Stomach smooth muscle (tissue), 2 donors: ENCODE measurements at regions not wholly inside any gene's neighbourhood (a gene's known extent, or its start where the extent isn't known, plus 50 kb on each side); places are given as distances from the start of the nearest gene placed in this dataset.
A peak's percentile ranks its signal among the peaks of the same experiment; 100 is the strongest.
"Not testable (repeated sequence)": the region's sequence is repeated elsewhere in the genome, so short reads cannot be mapped to it uniquely, and the experiment has no call there.

Source experiments
- H3K27ac ChIP-seq: one replicate; pipeline ENCODE4 v1.7.0; 2013; ENCODE audit warnings: mild to moderate bottlenecking, low read length, inconsistent platforms
- H3K27me3 ChIP-seq, 2 donors: one replicate each; pipeline ENCODE4 v1.7.0; 2013; ENCODE audit warnings: low read length in 2 of 2; ENCODE audit not compliant: insufficient read depth in 2 of 2, control insufficient read depth in 1 of 2
- H3K36me3 ChIP-seq, 2 donors: one replicate each; pipeline ENCODE4 v1.7.0; 2013; ENCODE audit warnings: low read length in 2 of 2; ENCODE audit not compliant: control insufficient read depth in 2 of 2, insufficient read depth in 2 of 2
- H3K4me1 ChIP-seq: one replicate; pipeline ENCODE4 v1.7.0; 2013; ENCODE audit warnings: low read length; ENCODE audit not compliant: control insufficient read depth, insufficient read depth
- H3K4me3 ChIP-seq, 2 donors: one replicate each; pipeline ENCODE4 v1.7.0; 2013; ENCODE audit warnings: low read length in 2 of 2
- H3K9ac ChIP-seq, 2 donors: one replicate each; pipeline ENCODE4 v1.7.0; 2013; ENCODE audit warnings: low read length in 2 of 2, mild to moderate bottlenecking in 1 of 2
- H3K9me3 ChIP-seq, 2 donors: one replicate each; pipeline ENCODE4 v1.7.0; 2013; ENCODE audit warnings: low read length in 2 of 2; ENCODE audit not compliant: control insufficient read depth in 2 of 2
- donor health status: healthy.
- donor health status: Pancreatic carcinoma.

DNA sequence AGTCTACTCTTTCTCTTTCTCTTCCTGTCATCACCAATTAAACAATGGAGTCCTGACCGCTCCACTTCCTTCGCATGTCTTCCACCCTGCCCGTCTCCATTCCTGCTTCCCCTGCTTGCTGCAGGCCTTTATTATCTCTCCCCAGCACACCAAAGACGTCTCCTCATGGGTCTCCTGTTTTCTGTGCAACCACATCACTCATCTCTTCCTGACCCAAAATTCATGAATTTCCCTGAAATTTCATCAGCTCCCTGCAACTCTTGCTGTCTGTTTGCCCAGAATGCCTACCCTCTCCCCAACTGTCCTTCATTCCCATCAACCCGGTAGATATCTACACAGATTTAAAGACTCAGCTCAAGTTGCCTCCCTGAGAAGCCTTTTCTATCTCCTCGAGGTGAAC, 76.7 kb upstream of the ALOX12 start:
- no peak overlapping the region for H3K4me3 ChIP-seq
- no peaks in the 10 kb centered on the region for H3K4me1 ChIP-seq
- H3K27ac ChIP-seq, result no peak overlapping the region
- no peak overlapping the region for H3K9ac ChIP-seq
- H3K9me3 ChIP-seq, result no peaks in the 10 kb centered on the region
- H3K27me3 ChIP-seq, result peaks cover 0 to 14% of the 10 kb centered on the region in 2 donors
- no peaks in the 10 kb centered on the region for H3K36me3 ChIP-seq

DNA sequence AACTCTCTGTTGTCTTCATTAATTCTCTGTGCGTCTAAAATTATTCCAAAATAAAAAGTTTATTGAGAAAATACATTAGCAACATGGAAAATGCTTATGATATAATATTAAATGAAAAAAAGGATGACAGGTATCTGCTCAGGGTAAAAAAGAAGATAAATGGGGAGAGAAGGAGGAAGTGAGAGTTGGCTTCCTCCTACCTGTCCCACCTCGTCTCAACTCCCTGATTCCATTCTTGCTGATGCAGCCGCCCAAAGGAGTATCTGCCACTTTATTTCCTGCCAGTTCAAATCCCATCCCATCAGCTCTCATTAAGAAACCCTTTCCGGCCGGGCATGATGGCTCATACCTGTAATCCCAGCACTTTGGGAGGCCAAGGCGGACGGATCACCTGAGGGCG, 72.5 kb upstream of the ALOX12 start:
- H3K4me3 ChIP-seq, result no peak overlapping the region
- no peaks in the 10 kb centered on the region for H3K9me3 ChIP-seq
- no peak overlapping the region for H3K9ac ChIP-seq
- H3K27ac ChIP-seq, result no peak overlapping the region
- peaks cover 0 to 5% of the 10 kb centered on the region in 2 donors for H3K27me3 ChIP-seq
- H3K36me3 ChIP-seq, result no peaks in the 10 kb centered on the region
- H3K4me1 ChIP-seq, result no peaks in the 10 kb centered on the region

DNA sequence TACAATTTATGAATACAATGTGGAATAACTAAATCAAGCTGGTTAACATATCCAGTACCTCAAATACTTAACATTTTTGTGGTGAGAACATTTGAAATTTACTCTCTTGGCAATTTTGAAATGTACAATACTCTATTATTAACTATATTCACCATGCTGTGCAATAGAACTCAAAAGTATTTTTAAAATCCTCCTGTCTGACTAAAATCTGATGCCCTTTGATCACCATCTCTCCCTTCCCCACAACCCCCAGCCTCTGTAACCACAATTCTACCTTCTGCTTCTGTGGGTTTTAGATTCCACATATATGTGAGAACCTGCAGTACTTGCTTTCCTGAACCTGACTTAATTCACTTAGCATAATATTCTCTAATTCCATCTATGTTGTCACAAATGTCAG, 71.6 kb upstream of the ALOX12 start:
- H3K27me3 ChIP-seq, result no peaks in the 10 kb centered on the region
- H3K9me3 ChIP-seq, result no peaks in the 10 kb centered on the region
- H3K27ac ChIP-seq, result no peak overlapping the region
- H3K4me3 ChIP-seq, result no peak overlapping the region
- H3K9ac ChIP-seq, result no peak overlapping the region
- no peaks in the 10 kb centered on the region for H3K36me3 ChIP-seq
- no peaks in the 10 kb centered on the region for H3K4me1 ChIP-seq

DNA sequence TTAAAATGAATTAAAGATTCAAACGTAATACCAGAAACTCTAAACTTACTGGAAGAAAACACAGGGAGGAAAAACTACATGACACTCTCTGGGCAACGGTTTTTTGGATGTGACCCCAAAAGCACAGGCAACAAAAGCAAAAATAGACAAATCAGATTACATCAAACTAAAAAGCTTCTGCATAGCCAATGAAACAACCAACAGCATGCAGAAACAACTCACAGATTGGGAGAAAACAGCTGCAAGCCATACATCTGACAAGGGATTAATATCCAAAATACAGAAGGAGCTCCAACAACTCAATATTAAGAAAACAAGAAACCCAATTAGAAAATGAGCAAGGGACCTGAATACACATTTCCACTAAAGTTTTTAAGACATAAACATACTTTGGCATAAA, 69.2 kb upstream of the ALOX12 start:
- no peak overlapping the region for H3K4me3 ChIP-seq
- no peak overlapping the region for H3K27ac ChIP-seq
- H3K27me3 ChIP-seq, result no peaks in the 10 kb centered on the region
- no peaks in the 10 kb centered on the region for H3K9me3 ChIP-seq
- no peaks in the 10 kb centered on the region for H3K36me3 ChIP-seq
- no peaks in the 10 kb centered on the region for H3K4me1 ChIP-seq
- no peak overlapping the region for H3K9ac ChIP-seq

DNA sequence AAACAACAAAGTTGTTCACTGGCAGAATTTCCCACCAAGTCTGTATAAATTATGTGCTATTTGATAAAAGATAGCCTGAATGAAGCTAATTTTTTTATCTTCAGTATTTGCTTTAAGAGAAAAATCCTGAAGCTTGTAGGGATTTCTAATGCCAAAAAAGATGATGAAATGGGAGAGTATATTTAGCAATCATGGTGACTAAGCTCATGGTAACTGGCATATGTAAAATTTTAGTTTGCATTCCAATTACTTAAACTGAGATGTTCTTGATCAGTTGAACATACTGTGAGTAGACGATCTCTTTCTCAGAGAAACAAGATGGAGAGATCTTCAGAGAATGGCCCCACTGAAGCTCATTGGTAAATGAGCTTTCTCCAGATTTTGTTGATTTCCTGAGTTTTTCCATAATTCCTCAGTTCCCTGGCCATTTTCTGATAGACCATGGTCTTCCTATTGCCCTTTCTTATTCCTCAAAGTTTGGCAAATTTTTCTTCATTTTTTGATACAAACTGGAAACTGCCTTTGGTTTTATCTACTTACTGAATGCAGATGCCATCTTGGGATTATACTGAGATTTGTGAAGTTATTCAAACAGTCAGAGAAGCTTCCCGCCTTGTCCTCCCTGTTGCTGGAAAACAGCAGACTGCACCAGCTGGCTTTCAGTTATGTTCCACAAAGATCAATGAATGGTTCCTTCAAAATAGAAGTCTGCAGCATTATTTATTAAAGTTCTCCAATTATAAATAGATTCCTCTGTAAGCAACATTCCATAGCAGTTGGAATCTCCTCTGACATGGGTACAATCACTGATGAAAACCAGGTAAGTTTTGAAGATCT, 68.3 kb upstream of the ALOX12 start:
- no peak overlapping the region for H3K9ac ChIP-seq
- H3K4me3 ChIP-seq, result no peak overlapping the region
- no peaks in the 10 kb centered on the region for H3K27me3 ChIP-seq
- no peak overlapping the region for H3K27ac ChIP-seq
- no peaks in the 10 kb centered on the region for H3K36me3 ChIP-seq
- H3K9me3 ChIP-seq, result no peaks in the 10 kb centered on the region
- no peaks in the 10 kb centered on the region for H3K4me1 ChIP-seq

DNA sequence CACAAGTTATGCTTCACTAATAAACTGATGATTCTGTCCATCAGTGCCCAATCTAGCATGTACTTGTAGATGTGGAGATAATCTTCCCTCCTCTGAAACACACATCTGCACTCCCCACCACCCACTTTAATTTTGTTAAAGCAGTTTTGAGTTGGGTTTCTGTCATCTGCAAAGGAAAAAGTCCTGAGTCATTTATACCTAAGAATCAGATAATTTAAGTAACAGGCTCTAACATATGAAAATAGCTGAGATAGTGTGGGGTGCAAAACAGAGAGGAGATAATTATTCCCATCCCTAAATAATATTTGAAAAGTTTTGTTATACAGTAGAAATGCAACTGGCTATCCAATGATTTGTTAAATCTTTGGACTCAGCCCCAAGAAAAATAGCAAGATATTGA, 67.7 kb upstream of the ALOX12 start:
- H3K4me3 ChIP-seq, result no peak overlapping the region
- H3K4me1 ChIP-seq, result no peaks in the 10 kb centered on the region
- H3K27me3 ChIP-seq, result no peaks in the 10 kb centered on the region
- no peak overlapping the region for H3K9ac ChIP-seq
- no peak overlapping the region for H3K27ac ChIP-seq
- H3K36me3 ChIP-seq, result no peaks in the 10 kb centered on the region
- H3K9me3 ChIP-seq, result no peaks in the 10 kb centered on the region

DNA sequence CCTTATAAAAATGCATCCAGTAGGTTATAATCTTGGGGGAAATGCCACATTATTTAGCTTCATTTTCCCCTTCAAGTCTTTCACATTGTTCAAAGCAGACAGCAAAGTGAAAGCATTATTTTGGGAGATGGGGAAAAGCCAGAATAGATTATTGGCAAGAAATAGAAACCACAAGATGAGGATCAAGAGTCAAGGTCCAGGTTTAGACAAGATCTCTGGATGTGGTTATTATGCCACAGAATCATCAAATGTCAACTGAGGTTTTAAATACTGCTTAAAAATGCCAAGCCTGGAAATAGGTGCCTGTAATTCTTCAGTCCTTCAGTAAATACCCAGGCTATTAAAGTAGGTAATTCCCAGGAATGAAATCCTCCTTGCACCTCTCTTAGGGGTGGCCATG, 65.1 kb upstream of the ALOX12 start:
- Histone ChIP-seq H3K4me1 (no peaks in the 10 kb centered on the region), H3K36me3 (no peaks in the 10 kb centered on the region), H3K27me3 (no peaks in the 10 kb centered on the region), H3K9me3 (no peaks in the 10 kb centered on the region), H3K4me3 (no peak overlapping the region), H3K9ac (no peak overlapping the region), H3K27ac (no peak overlapping the region)

DNA sequence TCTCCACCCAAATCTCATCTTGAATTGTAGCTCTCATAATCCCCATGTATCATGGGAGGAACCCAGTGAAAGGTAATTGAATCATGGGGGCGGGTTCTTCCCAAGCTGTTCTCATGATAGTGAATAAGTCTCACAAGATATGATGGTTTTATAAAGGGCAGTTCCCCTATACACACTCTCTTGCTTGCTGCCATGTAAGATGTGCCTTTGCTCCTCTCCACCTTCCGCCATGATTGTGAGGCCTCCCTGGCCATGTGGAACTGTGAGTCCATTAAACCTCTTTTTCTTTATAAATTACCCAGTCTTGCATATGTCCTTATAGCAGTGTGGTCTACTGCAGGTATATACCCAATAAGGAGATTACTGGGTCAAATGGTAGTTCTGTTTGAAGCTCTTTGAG, 61.3 kb upstream of the ALOX12 start:
- H3K9ac ChIP-seq, H3K36me3 ChIP-seq, H3K4me1 ChIP-seq, H3K9me3 ChIP-seq, H3K4me3 ChIP-seq, H3K27me3 ChIP-seq, H3K27ac ChIP-seq: not testable (repeated sequence)

DNA sequence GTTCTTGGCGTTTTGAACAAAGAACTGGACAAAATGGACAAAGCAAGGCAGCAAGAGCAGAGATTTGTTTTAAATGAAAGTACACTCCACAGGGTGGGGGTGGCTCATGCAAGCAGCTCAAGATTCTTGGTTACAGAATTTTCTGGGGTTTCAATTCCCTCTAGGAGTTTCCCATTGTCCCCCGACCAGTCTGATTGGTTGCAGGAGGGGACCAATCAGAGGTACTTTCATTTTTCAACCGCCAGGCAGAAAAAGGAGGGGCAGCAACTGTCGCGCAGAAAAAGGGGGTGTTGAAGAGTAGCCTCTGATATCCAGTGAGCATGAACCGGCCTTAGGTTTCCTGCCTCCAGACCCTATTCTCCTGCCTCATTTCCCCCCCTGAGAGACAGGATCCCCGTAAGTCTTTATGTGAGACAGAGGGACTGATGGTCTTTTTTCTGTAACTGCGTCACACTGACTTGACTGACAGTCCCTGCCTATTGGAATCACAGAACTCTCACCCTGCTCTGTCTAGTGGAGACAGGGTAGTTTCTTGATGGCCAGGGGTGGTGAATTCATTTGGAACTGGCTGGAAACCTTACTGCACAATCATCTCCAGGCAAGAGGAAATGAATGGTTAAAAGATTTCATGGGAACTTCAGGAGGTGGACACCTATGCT, 59.4 kb upstream of the ALOX12 start:
- Histone ChIP-seq H3K9me3 (no peaks in the 10 kb centered on the region), H3K27ac (no peak overlapping the region), H3K36me3 (no peaks in the 10 kb centered on the region), H3K4me1 (peaks cover 2% of the 10 kb centered on the region), H3K4me3 (peak overlapping the region; percentile 75 to 79), H3K27me3 (no peaks in the 10 kb centered on the region), H3K9ac (peak overlapping the region; percentile 64 to 88)

DNA sequence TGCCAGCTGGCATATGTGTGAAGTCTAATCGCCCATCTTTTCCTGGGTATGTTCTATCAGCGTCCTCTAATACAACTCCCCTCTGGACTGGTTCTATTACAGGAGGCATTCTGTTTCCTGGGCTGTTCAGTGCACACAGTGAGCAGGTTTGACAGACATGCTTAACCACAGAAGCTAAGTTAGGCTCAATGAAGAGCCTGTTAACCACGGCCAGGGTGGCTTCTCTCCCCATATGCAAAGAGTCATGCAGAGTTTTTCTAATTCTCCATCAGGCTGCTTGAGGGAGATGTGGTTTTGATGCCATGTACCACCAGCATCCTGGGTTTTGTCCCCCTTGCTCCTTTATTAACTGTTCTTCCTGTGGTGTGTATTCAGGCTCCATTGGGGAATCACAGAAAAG, 57.2 kb upstream of the ALOX12 start:
- Histone ChIP-seq H3K36me3 (no peaks in the 10 kb centered on the region), H3K27me3 (no peaks in the 10 kb centered on the region), H3K4me3 (no peak overlapping the region), H3K4me1 (peaks cover 2% of the 10 kb centered on the region), H3K9me3 (no peaks in the 10 kb centered on the region), H3K9ac (no peak overlapping the region), H3K27ac (no peak overlapping the region)

DNA sequence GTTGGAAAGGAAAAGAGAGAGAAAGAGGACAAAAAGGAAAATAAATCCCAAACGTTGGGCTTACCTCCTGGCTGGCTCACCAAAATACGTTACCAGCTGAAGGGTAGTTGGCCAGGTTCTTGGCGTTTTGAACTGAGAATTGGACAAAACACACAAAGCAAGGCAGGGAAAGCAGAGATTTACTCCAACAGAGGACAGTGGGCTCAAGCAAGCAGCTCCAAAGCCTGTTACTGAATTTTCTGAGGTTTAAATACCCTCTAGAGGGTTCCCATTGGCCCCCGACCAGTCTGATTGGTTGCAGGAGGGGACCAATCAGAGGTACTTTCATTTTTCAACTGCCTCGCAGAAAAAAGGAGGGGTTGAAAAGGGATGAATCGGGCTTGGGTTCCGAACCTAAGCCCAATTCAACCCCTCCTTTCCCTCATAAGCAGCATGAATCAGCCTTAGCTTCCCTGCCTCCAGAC, 55.6 kb upstream of the ALOX12 start:
- Histone ChIP-seq H3K4me1 (peaks cover 2% of the 10 kb centered on the region), H3K27ac (no peak overlapping the region), H3K27me3 (no peaks in the 10 kb centered on the region), H3K36me3 (no peaks in the 10 kb centered on the region), H3K9me3 (no peaks in the 10 kb centered on the region), H3K4me3 (peak overlapping the region in 1 of 2 donors; percentile 44), H3K9ac (no peak overlapping the region)
